ENCODE measurements at regions not wholly inside any gene's neighbourhood (a gene's known extent, or its start where the extent isn't known, plus 50 kb on each side); places are given as distances from the start of the nearest gene placed in this dataset.

DNA sequence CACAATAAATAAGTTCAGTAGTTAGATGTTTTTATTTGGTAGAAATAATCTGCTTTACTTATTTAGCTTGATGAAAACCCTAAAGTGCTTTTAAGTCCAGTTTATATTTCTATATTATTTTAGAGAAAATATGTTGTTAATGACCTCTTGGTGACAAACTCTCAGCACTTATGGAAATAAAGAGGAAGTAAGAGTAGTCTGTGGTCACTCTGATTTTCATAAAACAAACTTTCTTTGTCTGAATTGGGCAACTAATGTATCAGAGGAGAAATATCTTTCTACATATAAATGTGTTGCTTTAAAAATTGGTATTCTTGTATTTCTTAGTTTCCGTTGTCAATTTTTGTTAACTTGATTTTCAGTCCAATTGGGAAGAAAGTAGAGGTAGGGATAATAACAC lies 878.9 kb upstream of the SEL1L start:
- H3K27me3 ChIP-seq: no peaks in the 10 kb centered on the region
- DNase-seq: no peak
- intact Hi-C loops (cut with DNase I; ENCODE audit: low total_unique reads) (no loop called here), in situ Hi-C loops (cut with MboI; ENCODE audit: low pct_ligation_motif_present in 1 of 4, low pct_unique_long_range_greater_than_20kb in 1 of 4, low sequenced_read_pairs in 3 of 4) (no loop called here)
- no peaks in the 10 kb centered on the region for H3K9me3 ChIP-seq
- no peaks in the 10 kb centered on the region for H3K36me3 ChIP-seq
- WGBS, 2 donors (ENCODE audit: low coverage in 1 of 2): 87 to 93% methylated on average over 1 of the region's 1 CpG
- H3K4me3 ChIP-seq: no peak overlapping the region
- H3K27ac ChIP-seq: no peak overlapping the region
- H3K4me1 ChIP-seq: no peaks in the 10 kb centered on the region
- TF ChIP-seq EP300 (IDR thresholded peaks at IDR 0.05; ENCODE audit: low read depth) (no peak), POLR2A (IDR thresholded peaks at IDR 0.05) (no peak), POLR2AphosphoS5 (IDR thresholded peaks at IDR 0.05) (no peak)
- TF ChIP-seq, protein P1, sequence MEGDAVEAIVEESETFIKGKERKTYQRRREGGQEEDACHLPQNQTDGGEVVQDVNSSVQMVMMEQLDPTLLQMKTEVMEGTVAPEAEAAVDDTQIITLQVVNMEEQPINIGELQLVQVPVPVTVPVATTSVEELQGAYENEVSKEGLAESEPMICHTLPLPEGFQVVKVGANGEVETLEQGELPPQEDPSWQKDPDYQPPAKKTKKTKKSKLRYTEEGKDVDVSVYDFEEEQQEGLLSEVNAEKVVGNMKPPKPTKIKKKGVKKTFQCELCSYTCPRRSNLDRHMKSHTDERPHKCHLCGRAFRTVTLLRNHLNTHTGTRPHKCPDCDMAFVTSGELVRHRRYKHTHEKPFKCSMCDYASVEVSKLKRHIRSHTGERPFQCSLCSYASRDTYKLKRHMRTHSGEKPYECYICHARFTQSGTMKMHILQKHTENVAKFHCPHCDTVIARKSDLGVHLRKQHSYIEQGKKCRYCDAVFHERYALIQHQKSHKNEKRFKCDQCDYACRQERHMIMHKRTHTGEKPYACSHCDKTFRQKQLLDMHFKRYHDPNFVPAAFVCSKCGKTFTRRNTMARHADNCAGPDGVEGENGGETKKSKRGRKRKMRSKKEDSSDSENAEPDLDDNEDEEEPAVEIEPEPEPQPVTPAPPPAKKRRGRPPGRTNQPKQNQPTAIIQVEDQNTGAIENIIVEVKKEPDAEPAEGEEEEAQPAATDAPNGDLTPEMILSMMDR (IDR thresholded peaks at IDR 0.05): no peak

GRCh38 chr14:82414853-82415539 lies 881.3 kb upstream of the SEL1L start:
- no peak overlapping the region for H3K4me3 ChIP-seq
- in situ Hi-C loops (cut with MboI; ENCODE audit: low pct_ligation_motif_present in 1 of 4, low pct_unique_long_range_greater_than_20kb in 1 of 4, low sequenced_read_pairs in 3 of 4): no loop called here
- no peaks in the 10 kb centered on the region for H3K36me3 ChIP-seq
- 40 to 57% methylated on average over 1 of the region's 1 CpG for WGBS, 2 donors (ENCODE audit: low coverage in 1 of 2)
- TF ChIP-seq, protein P1 (IDR thresholded peaks at IDR 0.05): no peak
- TF ChIP-seq POLR2A (IDR thresholded peaks at IDR 0.05) (no peak), EP300 (IDR thresholded peaks at IDR 0.05; ENCODE audit: low read depth) (no peak)
- no peaks in the 10 kb centered on the region for H3K4me1 ChIP-seq
- intact Hi-C loops (cut with DNase I; ENCODE audit: low total_unique reads): no loop called here
- H3K27me3 ChIP-seq: no peaks in the 10 kb centered on the region
- H3K27ac ChIP-seq: no peak overlapping the region
- no peak for DNase-seq
- H3K9me3 ChIP-seq: peaks cover 0 to 5% of the 10 kb centered on the region in 2 donors

- H3K4me3 ChIP-seq: no peak overlapping the region
- H3K9me3 ChIP-seq: peaks cover 0 to 5% of the 10 kb centered on the region in 2 donors
- DNase-seq: no peak
- in situ Hi-C loops (cut with MboI; ENCODE audit: low pct_ligation_motif_present in 1 of 4, low pct_unique_long_range_greater_than_20kb in 1 of 4, low sequenced_read_pairs in 3 of 4) (no loop called here), intact Hi-C loops (cut with DNase I; ENCODE audit: low total_unique reads) (no loop called here)
- no peak overlapping the region for H3K27ac ChIP-seq
- no peaks in the 10 kb centered on the region for H3K4me1 ChIP-seq
- no peak for TF ChIP-seq EP300 (IDR thresholded peaks at IDR 0.05; ENCODE audit: low read depth)
- no peak for TF ChIP-seq POLR2A (IDR thresholded peaks at IDR 0.05)
- no peak for TF ChIP-seq POLR2AphosphoS5 (IDR thresholded peaks at IDR 0.05)
- no peaks in the 10 kb centered on the region for H3K36me3 ChIP-seq
- WGBS, 2 donors (ENCODE audit: low coverage in 1 of 2): 59 to 69% methylated on average over 2 of the region's 2 CpGs
- no peaks in the 10 kb centered on the region for H3K27me3 ChIP-seq
Observed at GRCh38 chr14:82419933-82420332, 886.3 kb upstream of the SEL1L start.

- Histone ChIP-seq H3K27ac (no peak overlapping the region), H3K4me3 (no peak overlapping the region), H3K27me3 (no peaks in the 10 kb centered on the region), H3K9me3 (peaks cover 0 to 5% of the 10 kb centered on the region in 2 donors), H3K36me3 (no peaks in the 10 kb centered on the region), H3K4me1 (no peaks in the 10 kb centered on the region)
- no peak for DNase-seq
- WGBS, 2 donors (ENCODE audit: low coverage in 1 of 2): 78% methylated on average over 5 of the region's 5 CpGs; no CpG with 5 or more reads in 1 of the 2 donors
- intact Hi-C loops (cut with DNase I; ENCODE audit: low total_unique reads): no loop called here
- in situ Hi-C loops (cut with MboI; ENCODE audit: low pct_ligation_motif_present in 1 of 4, low pct_unique_long_range_greater_than_20kb in 1 of 4, low sequenced_read_pairs in 3 of 4): no loop called here
- TF ChIP-seq, protein P1 (IDR thresholded peaks at IDR 0.05): no peak
- TF ChIP-seq EP300 (IDR thresholded peaks at IDR 0.05; ENCODE audit: low read depth): no peak
- no peak for TF ChIP-seq POLR2A (IDR thresholded peaks at IDR 0.05)
- TF ChIP-seq POLR2AphosphoS5 (IDR thresholded peaks at IDR 0.05): no peak
Observed at GRCh38 chr14:82420871-82421270, 887.2 kb upstream of the SEL1L start.

DNA sequence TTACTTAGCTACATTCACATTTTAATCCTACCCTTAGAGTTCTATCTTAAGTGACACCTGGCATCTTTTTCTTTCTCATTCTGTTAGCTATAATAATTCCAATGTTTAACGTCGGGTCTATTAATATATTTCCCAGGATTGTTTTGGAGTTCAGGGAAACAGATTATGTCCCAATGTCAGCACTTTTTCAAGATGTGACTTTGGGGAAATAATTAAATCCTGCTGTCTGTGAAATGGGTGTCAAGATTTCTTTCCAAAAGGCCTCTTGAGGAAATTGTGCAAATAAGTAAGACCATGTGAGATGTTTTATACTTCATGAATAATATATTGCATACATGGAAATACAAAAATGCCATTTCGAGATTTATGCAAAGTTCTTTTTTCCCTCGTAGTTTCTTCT lies 887.6 kb upstream of the SEL1L start:
- H3K36me3 ChIP-seq: no peaks in the 10 kb centered on the region
- TF ChIP-seq POLR2A (IDR thresholded peaks at IDR 0.05): no peak
- TF ChIP-seq EP300 (IDR thresholded peaks at IDR 0.05; ENCODE audit: low read depth): no peak
- DNase-seq: no peak
- no peak overlapping the region for H3K4me3 ChIP-seq
- WGBS, 2 donors (ENCODE audit: low coverage in 1 of 2): 75 to 81% methylated on average over 4 of the region's 4 CpGs
- in situ Hi-C loops (cut with MboI; ENCODE audit: low pct_ligation_motif_present in 1 of 4, low pct_unique_long_range_greater_than_20kb in 1 of 4, low sequenced_read_pairs in 3 of 4): no loop called here
- peaks cover 0 to 5% of the 10 kb centered on the region in 2 donors for H3K9me3 ChIP-seq
- intact Hi-C loops (cut with DNase I; ENCODE audit: low total_unique reads): no loop called here
- no peaks in the 10 kb centered on the region for H3K4me1 ChIP-seq
- H3K27me3 ChIP-seq: no peaks in the 10 kb centered on the region
- no peak overlapping the region for H3K27ac ChIP-seq

Data from transverse colon (tissue), 4 donors.